NT2/D1 (cell line): ENCODE measurements at regions not wholly inside any gene's neighbourhood (a gene's known extent, or its start where the extent isn't known, plus 50 kb on each side); places are given as distances from the start of the nearest gene placed in this dataset.

Experiments
- DNase-seq: peaks from one replicate; pipeline ENCODE4 v3.0.0-alpha.2; 2011; ENCODE audit warnings: low read depth, low spot score
- H3K27me3 ChIP-seq: 2 replicates; pipeline ENCODE4 v1.6.0; 2011; ENCODE audit warnings: mild to moderate bottlenecking; ENCODE audit not compliant: insufficient read length, insufficient read depth
- H3K36me3 ChIP-seq: 2 replicates; pipeline ENCODE4 v1.6.1; 2011; ENCODE audit warnings: mild to moderate bottlenecking, low read length, mixed read lengths; ENCODE audit not compliant: insufficient read depth, insufficient read length
- H3K4me1 ChIP-seq: 2 replicates; pipeline ENCODE4 v1.5.1; 2011; ENCODE audit not compliant: insufficient read depth, insufficient read length
- H3K4me3 ChIP-seq: 2 replicates; pipeline ENCODE4 v1.5.1; 2011; ENCODE audit warnings: low read depth; ENCODE audit not compliant: insufficient read length
- H3K9ac ChIP-seq: 2 replicates; pipeline ENCODE4 v1.6.0; 2011; ENCODE audit warnings: low read depth; ENCODE audit not compliant: insufficient read length
- H3K9me3 ChIP-seq: 2 replicates; pipeline ENCODE4 v1.5.1; 2011; ENCODE audit warnings: mild to moderate bottlenecking, low read length; ENCODE audit not compliant: insufficient read depth
- SUZ12 ChIP-seq: IDR thresholded peaks from 2 replicates; pipeline ENCODE4 v1.6.1; 2011; ENCODE audit not compliant: insufficient read length, insufficient read depth; ENCODE audit errors: extremely low read depth
- YY1 ChIP-seq: IDR thresholded peaks from 2 replicates; pipeline ENCODE4 v1.6.1; 2011; ENCODE audit not compliant: insufficient read length, insufficient read depth
- ZNF274 ChIP-seq: IDR thresholded peaks from 2 replicates; pipeline ENCODE4 v1.6.1; 2011; ENCODE audit warnings: mild to moderate bottlenecking, low read depth, low read length

GRCh38 chr6:95905132-95905531 lies 110.6 kb upstream of the FUT9 start:
- no peaks in the 10 kb centered on the region for H3K36me3 ChIP-seq
- H3K27me3 ChIP-seq = no peaks in the 10 kb centered on the region
- no peak for DNase-seq
- no peak overlapping the region for H3K9ac ChIP-seq
- TF ChIP-seq SUZ12 = no peak
- TF ChIP-seq YY1 = no peak
- no peak for TF ChIP-seq ZNF274
- H3K9me3 ChIP-seq = no peaks in the 10 kb centered on the region
- no peaks in the 10 kb centered on the region for H3K4me1 ChIP-seq
- H3K4me3 ChIP-seq = no peak overlapping the region

- Histone ChIP-seq H3K27me3 (no peaks in the 10 kb centered on the region), H3K4me1 (no peaks in the 10 kb centered on the region), H3K9me3 (no peaks in the 10 kb centered on the region), H3K4me3 (no peak overlapping the region), H3K9ac (no peak overlapping the region), H3K36me3 (no peaks in the 10 kb centered on the region)
- TF ChIP-seq YY1 = no peak
- no peak for TF ChIP-seq ZNF274
- no peak for TF ChIP-seq SUZ12
- no peak for DNase-seq
These were observed 98.7 kb upstream of the FUT9 start for GRCh38 chr6:95917034-95917433.

GRCh38 chr6:95923518-95923917 lies 92.3 kb upstream of the FUT9 start:
- DNase-seq = no peak
- no peaks in the 10 kb centered on the region for H3K4me1 ChIP-seq

GRCh38 chr6:95935736-95936135 lies 80.0 kb upstream of the FUT9 start:
- Histone ChIP-seq H3K4me1 (no peaks in the 10 kb centered on the region), H3K27me3 (no peaks in the 10 kb centered on the region), H3K9ac (no peak overlapping the region), H3K36me3 (no peaks in the 10 kb centered on the region), H3K9me3 (no peaks in the 10 kb centered on the region), H3K4me3 (no peak overlapping the region)
- no peak for TF ChIP-seq ZNF274
- TF ChIP-seq SUZ12 = no peak
- no peak for TF ChIP-seq YY1
- no peak for DNase-seq

More at GRCh38 chr6:95923518-95923917, 92.3 kb upstream of the FUT9 start:
- H3K9me3 ChIP-seq = no peaks in the 10 kb centered on the region
- H3K4me3 ChIP-seq = no peak overlapping the region
- no peak overlapping the region for H3K9ac ChIP-seq
- H3K36me3 ChIP-seq = no peaks in the 10 kb centered on the region
- TF ChIP-seq ZNF274 (no peak), SUZ12 (no peak), YY1 (no peak)
- no peaks in the 10 kb centered on the region for H3K27me3 ChIP-seq

GRCh38 chr6:95946906-95947305 lies 68.9 kb upstream of the FUT9 start:
- H3K36me3 ChIP-seq = no peaks in the 10 kb centered on the region
- H3K9ac ChIP-seq = no peak overlapping the region
- DNase-seq = no peak
- no peaks in the 10 kb centered on the region for H3K4me1 ChIP-seq
- H3K27me3 ChIP-seq = no peaks in the 10 kb centered on the region
- no peak for TF ChIP-seq SUZ12
- no peak for TF ChIP-seq ZNF274
- no peak for TF ChIP-seq YY1
- H3K9me3 ChIP-seq = no peaks in the 10 kb centered on the region
- no peak overlapping the region for H3K4me3 ChIP-seq

GRCh38 chr6:95948324-95948723 lies 67.5 kb upstream of the FUT9 start:
- no peaks in the 10 kb centered on the region for H3K36me3 ChIP-seq
- no peaks in the 10 kb centered on the region for H3K27me3 ChIP-seq
- no peak overlapping the region for H3K9ac ChIP-seq
- H3K4me3 ChIP-seq = no peak overlapping the region
- H3K4me1 ChIP-seq = no peaks in the 10 kb centered on the region
- no peak for DNase-seq
- no peaks in the 10 kb centered on the region for H3K9me3 ChIP-seq
- TF ChIP-seq ZNF274 (no peak), YY1 (no peak), SUZ12 (no peak)

GRCh38 chr6:95949985-95950384 lies 65.8 kb upstream of the FUT9 start:
- H3K9me3 ChIP-seq = no peaks in the 10 kb centered on the region
- H3K9ac ChIP-seq = no peak overlapping the region
- H3K36me3 ChIP-seq = no peaks in the 10 kb centered on the region
- DNase-seq = no peak
- H3K4me1 ChIP-seq = no peaks in the 10 kb centered on the region
- no peak overlapping the region for H3K4me3 ChIP-seq
- H3K27me3 ChIP-seq = no peaks in the 10 kb centered on the region
- TF ChIP-seq YY1 = no peak
- no peak for TF ChIP-seq SUZ12
- no peak for TF ChIP-seq ZNF274
